ENCODE measurements at regions not wholly inside any gene's neighbourhood (a gene's known extent, or its start where the extent isn't known, plus 50 kb on each side); places are given as distances from the start of the nearest gene placed in this dataset.
A peak's percentile ranks its signal among the peaks of the same experiment; 100 is the strongest.
"Not testable (repeated sequence)": the region's sequence is repeated elsewhere in the genome, so short reads cannot be mapped to it uniquely, and the experiment has no call there.

DNA sequence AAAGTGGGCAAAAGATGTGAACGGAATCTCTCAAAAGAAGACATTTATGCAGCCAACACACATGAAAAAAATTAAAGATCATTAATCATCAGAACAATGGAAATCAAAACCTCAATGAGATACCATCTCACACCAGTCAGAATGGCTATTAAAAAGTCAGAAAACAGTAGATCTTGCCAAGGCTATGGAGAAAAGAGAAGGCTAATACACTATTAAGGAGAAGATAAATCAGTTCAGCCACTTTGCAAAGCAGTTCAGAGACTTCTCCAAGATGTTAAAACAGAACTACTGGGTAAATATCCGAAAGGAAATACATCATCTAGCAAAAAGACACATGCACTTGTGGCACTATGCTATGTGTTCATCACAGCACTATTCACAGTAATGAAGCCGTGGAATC, 388.2 kb upstream of the LUZP2 start:
- DNase-seq: no peak

DNA sequence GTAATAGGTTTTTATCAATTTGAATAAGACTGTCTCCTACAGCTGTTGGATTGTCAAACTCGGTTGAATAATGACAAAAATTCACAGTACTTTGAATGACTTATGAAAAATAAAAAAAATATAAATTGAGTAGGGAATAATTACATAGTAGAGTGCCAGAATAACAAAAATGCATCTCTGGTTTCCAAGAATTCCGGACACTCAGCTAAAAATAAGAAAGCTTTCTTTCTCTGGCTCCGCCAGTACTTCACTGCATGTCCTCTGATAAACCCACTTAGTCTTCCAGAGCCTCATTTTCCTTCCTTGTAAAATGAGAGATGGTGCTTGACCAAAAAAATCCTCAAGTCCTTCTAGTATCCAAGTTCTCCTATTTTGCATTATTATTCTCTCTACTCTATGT, 374.6 kb upstream of the LUZP2 start:
- DNase-seq: no peak

GRCh38 chr11:24124876-24125275, 372.0 kb upstream of the LUZP2 start:
- DNase-seq: no peak

DNA sequence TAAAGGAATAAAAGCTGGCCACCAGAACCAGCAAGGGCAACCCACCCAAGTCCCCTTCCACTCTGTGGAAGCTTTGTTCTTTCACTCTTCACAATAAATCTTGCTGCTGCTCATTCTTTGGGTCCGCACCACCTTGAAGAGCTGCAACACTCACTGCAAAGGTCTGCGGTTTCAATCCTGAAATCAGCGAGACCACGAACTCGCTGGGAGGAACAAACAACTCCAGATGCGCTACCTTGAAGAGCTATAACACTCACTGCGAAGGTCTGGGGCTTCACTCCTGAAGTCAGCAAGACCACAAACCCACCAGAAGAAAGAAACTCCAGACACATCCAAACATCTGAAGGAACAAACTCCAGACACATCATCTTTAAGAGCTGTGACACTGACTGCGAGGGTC, 365.2 kb upstream of the LUZP2 start:
- DNase-seq: no peak

GRCh38 chr11:24132471-24132870, 364.4 kb upstream of the LUZP2 start:
- DNase-seq: no peak

- DNase-seq: no peak
These were observed 361.8 kb upstream of the LUZP2 start for GRCh38 chr11:24134879-24135589.

DNA sequence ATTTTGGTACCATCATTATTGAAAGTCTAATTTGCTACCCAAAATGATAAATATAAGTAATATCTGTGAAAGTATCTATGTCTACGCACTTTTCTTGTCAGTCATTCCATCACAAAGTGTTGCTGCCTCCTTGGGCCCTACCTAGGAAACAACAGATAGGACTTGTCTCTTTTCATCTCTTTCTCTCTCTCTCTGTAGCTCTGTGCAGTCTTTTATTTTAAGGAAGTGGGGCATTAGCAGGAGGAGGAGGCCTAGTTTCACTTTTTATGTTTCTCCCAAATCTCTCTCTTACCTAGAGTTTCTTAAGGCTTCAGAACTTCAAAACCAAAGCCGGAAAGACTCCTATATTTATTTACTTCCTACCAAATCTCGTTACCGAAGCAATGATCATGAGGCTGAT, 354.8 kb upstream of the LUZP2 start:
- no peak for DNase-seq

GRCh38 chr11:24145411-24145810, 351.4 kb upstream of the LUZP2 start:
- no peak for DNase-seq

- no peak for DNase-seq
These were observed 343.5 kb upstream of the LUZP2 start for GRCh38 chr11:24153337-24153736.

DNA sequence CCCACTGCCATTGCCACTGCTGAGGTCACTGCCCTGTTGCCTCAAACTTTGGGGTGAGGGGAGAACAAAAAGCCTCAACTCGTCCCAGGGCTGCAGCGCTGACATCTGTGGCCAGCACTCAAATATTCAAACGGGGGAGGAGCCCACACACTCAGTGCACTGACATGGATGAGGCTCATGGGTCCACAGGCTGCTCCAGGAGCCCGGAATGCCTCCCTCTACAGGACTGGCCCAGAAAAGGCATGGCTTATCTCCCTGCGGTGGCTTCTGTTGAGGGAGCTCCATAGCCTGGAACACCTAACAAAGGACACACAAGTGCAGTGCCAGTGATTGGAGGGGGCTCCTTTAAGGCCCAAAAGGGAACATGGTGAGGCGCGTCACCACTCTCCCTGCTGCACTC, 341.1 kb upstream of the LUZP2 start:
- no peak for DNase-seq

DNA sequence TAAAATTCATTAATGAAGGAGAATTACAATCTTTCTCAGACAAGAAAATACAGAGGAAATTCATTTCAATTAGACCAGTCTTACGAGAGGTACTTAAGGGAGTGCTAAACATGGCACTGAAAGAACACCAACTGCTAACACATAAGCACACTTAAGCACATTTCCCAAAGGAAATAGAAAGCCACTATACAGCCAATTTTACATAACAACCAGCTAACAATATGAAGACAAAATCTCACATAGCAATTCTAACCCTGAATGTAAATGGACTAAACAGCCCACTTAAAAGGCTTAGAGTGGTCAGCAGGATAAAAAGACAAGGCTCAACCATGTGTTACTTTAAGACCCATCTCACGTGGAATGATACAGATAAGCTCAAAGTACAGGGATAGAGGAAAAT, 339.5 kb upstream of the LUZP2 start:
- DNase-seq: no peak

- no peak for DNase-seq
These were observed 335.3 kb upstream of the LUZP2 start for GRCh38 chr11:24161587-24161986.

- DNase-seq: no peak
These were observed 333.7 kb upstream of the LUZP2 start for GRCh38 chr11:24163146-24163545.

DNA sequence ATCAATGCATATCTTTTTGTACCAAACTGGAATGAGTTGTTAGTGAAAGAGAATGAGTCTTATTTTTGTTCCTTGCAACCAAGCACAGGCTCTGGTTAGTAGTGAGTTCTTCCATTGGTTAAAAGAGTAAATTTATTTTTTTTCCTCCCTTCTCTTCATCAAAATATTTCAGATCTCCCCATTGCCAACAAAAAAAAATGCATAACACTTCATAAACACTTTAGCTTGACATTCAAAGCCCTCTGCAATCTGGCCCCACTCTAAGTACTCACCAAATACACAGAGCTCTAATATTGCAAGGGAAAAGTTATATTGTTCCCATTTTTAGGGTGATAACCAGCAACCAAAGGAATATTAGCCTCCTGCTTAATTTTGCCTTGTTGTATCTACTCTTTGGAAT, 333.0 kb upstream of the LUZP2 start:
- DNase-seq: no peak

DNA sequence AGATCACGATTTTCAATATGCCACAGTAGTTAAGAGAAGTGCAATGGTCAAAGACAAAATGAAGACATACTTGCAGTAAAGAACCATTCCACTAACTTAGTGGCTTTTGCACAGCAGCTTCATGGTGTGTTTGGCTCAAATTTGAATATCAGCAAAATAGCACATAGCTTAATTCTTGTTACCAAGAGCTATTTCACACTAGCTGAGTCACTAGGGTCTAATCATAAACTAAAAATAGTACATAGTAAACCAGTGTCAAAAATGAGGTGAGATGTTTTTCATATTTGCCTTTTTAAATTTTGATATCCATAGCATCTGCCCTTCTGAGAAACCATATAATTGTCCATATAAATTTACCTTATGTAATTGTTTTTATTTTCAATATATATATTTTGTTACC, 325.0 kb upstream of the LUZP2 start:
- no peak for DNase-seq

GRCh38 chr11:24181395-24182047, 315.3 kb upstream of the LUZP2 start:
- DNase-seq: no peak

DNA sequence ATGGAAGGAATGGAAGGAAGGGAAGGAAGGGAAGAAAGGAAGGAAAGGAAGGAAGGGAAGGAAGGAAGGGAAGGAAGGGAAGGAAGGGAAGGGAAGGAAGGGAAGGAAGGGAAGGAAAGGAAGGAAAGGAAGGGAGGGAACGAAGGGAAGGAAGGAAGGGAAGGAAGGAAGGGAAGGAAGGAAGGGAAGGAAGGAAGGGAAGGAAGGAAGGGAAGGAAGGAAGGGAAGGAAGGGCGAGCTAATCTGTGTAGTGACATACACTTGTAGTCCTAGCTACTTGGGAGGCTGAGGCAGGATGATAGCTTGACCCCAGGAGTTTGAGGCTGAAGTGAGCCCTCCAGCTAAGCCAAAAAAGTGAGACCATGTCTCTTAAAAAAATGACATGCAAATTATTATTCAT, 311.3 kb upstream of the LUZP2 start:
- DNase-seq: not testable (repeated sequence)

DNA sequence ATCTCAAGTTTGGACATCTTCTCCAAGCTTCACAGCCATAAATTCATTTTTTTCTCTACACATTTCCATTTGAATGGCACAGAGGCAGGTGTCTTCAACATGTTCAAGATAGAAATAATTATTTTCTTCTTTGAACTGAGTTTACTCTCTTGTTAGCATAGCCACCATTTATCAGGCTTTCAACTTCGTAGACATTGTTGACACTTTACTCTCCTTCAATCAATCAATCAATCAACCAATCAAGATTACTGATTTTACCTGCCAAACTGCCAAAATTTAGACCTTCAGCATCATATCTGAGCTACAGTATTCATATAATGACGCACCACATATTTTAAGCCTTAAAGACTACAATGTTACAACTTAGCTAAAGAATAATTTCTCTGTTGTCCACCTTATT, 300.1 kb upstream of the LUZP2 start:
- DNase-seq: no peak

DNA sequence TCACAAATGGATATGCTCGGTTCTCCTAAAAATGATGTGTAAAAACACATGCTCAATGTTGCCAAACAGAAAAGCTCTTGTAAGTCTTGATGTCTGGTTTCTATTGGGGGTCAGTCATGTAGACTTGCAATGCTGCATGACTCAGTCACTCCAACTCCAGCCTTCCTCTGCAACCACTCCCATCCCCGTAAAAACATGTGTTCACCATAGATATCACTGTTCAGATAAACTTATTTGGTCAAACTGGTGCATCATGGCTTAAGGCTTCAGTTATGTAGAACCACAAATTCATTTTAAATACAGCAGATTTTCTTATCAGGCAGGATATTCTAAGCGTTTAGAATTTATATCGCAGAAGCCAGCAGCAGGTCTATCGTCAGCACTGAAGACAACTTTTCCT, 298.4 kb upstream of the LUZP2 start:
- peak; percentile 90 for DNase-seq

GRCh38 chr11:24199461-24199860, 297.4 kb upstream of the LUZP2 start:
- DNase-seq: no peak

GRCh38 chr11:24206030-24206429, 290.8 kb upstream of the LUZP2 start:
- DNase-seq: no peak

DNA sequence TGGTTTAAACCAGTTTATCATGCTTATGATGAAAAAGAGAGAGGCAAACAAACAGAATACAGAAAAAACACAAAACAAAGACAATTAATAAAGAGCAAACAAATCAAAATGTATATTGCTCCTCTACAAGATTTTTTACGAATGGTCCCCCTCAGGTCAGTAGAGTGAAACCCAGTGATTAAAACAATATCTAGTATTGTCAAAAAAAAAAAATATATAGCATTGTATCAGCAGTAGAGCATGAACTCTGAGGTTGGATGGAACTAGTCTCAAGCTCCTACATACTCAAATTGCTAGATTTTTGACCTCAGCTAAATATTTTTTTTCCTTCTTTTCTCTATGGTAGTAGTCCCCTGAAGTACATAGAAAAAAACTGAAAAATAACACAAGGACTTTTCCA, 290.3 kb upstream of the LUZP2 start:
- no peak for DNase-seq

DNA sequence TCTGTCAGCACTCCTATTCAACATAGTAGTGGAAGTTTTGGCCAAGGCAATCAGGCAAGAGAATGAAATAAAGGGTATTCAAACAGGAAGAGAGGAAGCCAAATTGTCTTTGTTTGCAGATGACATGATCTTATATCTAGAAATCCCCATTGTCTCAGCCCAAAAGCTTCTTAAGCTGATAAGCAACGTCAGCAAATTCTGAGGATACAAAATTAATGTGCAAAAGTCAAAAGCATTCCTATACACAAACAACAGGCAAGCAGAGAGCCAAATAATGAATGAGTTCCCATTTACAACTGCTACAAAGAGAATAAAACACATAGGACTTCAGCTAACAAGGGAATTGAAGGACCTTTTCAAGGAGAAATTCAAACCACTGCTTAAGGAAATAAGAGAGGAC, 280.4 kb upstream of the LUZP2 start:
- DNase-seq: no peak

DNA sequence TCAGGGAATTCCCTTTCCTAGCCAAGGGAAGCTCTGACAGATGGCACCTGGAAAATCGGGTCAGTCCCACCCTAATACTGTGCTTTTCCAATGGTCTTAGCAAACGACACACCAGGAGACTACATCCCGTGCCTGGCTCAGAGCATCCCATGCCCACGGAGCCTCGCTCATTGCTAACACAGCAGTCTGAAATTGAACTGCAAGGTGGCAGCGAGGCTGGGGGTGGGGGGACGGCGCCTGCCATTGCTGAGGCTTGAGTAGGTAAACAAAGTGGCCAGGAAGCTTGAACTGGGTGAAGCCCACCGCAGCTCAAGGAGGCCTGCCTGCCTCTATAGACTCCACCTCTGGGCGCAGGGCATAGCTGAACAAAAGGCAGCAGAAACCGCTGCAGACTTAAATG, 279.5 kb upstream of the LUZP2 start:
- not testable (repeated sequence) for DNase-seq

DNA sequence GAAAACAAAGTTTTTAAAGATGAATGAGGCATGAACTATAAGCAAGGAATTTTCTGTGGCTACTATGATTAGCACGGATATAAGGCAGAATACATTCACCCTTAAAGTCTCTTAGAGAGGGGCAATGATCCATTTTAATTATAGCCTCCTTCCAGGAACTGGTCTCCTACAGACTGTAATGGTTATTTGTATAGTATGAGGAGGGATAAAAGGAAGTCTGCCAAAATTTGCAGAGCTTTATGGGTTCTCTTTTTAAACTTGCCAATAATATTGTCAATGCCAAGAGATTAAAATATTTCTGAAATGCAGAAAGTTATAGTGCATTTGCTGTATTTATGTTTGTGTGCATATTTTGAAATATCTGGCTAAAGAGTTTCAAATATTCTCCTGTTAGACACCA, 271.4 kb upstream of the LUZP2 start:
- no peak for DNase-seq

All from hematopoietic multipotent progenitor cell treated with erythropoietin and hydrocortisone succinate and interleukin-3 and kit ligand, for 4 days (in vitro differentiated cells).